ENCODE measurements at regions not wholly inside any gene's neighbourhood (a gene's known extent, or its start where the extent isn't known, plus 50 kb on each side); places are given as distances from the start of the nearest gene placed in this dataset.

DNA sequence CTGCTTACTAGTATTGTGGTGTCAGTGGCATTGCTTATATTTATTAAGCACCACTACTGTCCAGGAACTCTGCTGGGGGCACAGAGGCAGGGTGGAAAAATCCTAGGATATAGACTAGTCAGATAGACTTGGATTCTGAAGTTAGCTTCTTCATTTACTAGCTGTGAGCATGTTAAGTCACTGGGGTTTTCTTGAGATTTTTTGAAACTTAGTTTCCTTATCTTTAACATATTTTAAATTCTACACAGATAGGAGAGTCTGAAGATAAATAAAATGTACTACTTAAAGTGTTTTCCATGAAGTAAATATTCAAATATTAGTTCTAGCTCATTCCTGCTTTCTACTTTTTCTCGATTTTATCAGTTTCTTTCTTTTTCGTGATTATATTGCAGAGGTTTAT is 196.9 kb upstream of the GRID2 start:
- H3K36me3 ChIP-seq (ENCODE audit: control insufficient read depth in 4 of 4, insufficient read depth in 4 of 4, low read length in 4 of 4): no peaks in the 10 kb centered on the region

DNA sequence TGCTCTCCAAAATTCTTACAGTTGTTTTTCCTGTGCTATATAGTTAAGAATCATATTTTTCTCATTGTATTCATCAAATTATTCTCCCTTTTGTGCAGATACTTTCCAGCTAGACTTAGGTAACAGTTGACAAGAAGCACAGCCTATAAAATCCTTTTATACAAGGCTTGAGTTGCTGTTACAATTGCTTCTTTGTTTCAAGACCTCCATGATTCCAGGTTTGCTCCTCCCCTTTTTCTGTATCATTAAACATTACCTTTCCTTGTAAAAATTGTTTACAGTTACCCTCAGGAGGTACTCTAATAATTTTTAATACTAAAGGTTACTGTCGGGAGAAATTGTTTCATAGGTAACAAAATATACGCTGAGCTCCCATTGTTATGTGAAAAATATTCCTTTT is 192.3 kb upstream of the GRID2 start:
- TF ChIP-seq, protein P1, sequence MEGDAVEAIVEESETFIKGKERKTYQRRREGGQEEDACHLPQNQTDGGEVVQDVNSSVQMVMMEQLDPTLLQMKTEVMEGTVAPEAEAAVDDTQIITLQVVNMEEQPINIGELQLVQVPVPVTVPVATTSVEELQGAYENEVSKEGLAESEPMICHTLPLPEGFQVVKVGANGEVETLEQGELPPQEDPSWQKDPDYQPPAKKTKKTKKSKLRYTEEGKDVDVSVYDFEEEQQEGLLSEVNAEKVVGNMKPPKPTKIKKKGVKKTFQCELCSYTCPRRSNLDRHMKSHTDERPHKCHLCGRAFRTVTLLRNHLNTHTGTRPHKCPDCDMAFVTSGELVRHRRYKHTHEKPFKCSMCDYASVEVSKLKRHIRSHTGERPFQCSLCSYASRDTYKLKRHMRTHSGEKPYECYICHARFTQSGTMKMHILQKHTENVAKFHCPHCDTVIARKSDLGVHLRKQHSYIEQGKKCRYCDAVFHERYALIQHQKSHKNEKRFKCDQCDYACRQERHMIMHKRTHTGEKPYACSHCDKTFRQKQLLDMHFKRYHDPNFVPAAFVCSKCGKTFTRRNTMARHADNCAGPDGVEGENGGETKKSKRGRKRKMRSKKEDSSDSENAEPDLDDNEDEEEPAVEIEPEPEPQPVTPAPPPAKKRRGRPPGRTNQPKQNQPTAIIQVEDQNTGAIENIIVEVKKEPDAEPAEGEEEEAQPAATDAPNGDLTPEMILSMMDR (IDR thresholded peaks at IDR 0.05; ENCODE audit: control extremely low read depth, extremely low read depth): no peak
- Histone ChIP-seq H3K27me3 (ENCODE audit: control insufficient read depth in 3 of 3, insufficient read depth in 3 of 3, low read length in 2 of 3) (no peaks in the 10 kb centered on the region), H3K27ac (ENCODE audit: low read depth in 1 of 2, low read length in 1 of 2) (no peak overlapping the region), H3K9ac (ENCODE audit: insufficient read depth in 1 of 2, low read length in 2 of 2) (no peak overlapping the region), H3K9me3 (ENCODE audit: control insufficient read depth in 4 of 4, insufficient read depth in 3 of 4, low read length in 3 of 4) (no peaks in the 10 kb centered on the region), H3K4me1 (ENCODE audit: control insufficient read depth in 5 of 5, insufficient read depth in 5 of 5, low read length in 5 of 5) (no peaks in the 10 kb centered on the region), H3K36me3 (ENCODE audit: control insufficient read depth in 4 of 4, insufficient read depth in 4 of 4, low read length in 4 of 4) (no peaks in the 10 kb centered on the region), H3K4me3 (no peak overlapping the region)
- DNase-seq (no peak), ATAC-seq (ENCODE audit: insufficient read depth, low FRiP score) (no peak)
- 93 to 95% methylated on average over 2 of the region's 2 CpGs for WGBS, 2 donors

More for the DNA sequence above, 196.9 kb upstream of the GRID2 start:
- ATAC-seq (ENCODE audit: insufficient read depth, low FRiP score) (no peak), DNase-seq (no peak)
- no peaks in the 10 kb centered on the region for H3K9me3 ChIP-seq (ENCODE audit: control insufficient read depth in 4 of 4, insufficient read depth in 3 of 4, low read length in 3 of 4)
- no peak overlapping the region for H3K4me3 ChIP-seq
- TF ChIP-seq, protein P1 (IDR thresholded peaks at IDR 0.05; ENCODE audit: control extremely low read depth, extremely low read depth): no peak
- no peak overlapping the region for H3K27ac ChIP-seq (ENCODE audit: low read depth in 1 of 2, low read length in 1 of 2)
- H3K4me1 ChIP-seq (ENCODE audit: control insufficient read depth in 5 of 5, insufficient read depth in 5 of 5, low read length in 5 of 5): no peaks in the 10 kb centered on the region
- WGBS, 2 donors: 74 to 79% methylated on average over 2 of the region's 2 CpGs
- H3K9ac ChIP-seq (ENCODE audit: insufficient read depth in 1 of 2, low read length in 2 of 2): no peak overlapping the region
- H3K27me3 ChIP-seq (ENCODE audit: control insufficient read depth in 3 of 3, insufficient read depth in 3 of 3, low read length in 2 of 3): no peaks in the 10 kb centered on the region

DNA sequence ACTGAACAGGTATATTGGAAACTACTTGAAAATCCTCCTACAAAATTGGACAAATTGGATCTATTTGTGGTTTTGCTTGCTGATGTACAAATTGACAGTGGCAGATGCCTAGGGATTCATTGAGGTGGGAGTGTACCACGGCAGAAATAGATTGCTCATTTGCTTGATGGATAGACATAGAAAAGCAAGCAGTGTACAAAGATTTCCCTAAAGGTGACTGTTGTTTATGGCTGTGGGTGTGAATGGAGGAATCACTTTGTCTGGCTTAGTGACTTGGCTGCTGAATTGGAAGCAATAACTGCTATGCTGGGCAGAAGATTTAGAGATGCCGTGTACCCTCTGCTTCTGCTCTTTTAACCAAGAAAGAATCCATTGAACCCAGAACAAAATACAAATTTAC is 191.0 kb upstream of the GRID2 start:
- no peak for DNase-seq
- no peak overlapping the region for H3K27ac ChIP-seq (ENCODE audit: low read depth in 1 of 2, low read length in 1 of 2)
- no peaks in the 10 kb centered on the region for H3K36me3 ChIP-seq (ENCODE audit: control insufficient read depth in 4 of 4, insufficient read depth in 4 of 4, low read length in 4 of 4)
- H3K27me3 ChIP-seq (ENCODE audit: control insufficient read depth in 3 of 3, insufficient read depth in 3 of 3, low read length in 2 of 3): no peaks in the 10 kb centered on the region
- ATAC-seq (ENCODE audit: insufficient read depth, low FRiP score): no peak
- H3K4me3 ChIP-seq: no peak overlapping the region
- H3K9me3 ChIP-seq (ENCODE audit: control insufficient read depth in 4 of 4, insufficient read depth in 3 of 4, low read length in 3 of 4): no peaks in the 10 kb centered on the region
- no peaks in the 10 kb centered on the region for H3K4me1 ChIP-seq (ENCODE audit: control insufficient read depth in 5 of 5, insufficient read depth in 5 of 5, low read length in 5 of 5)
- WGBS, 2 donors: 79 to 81% methylated on average over 2 of the region's 2 CpGs
- H3K9ac ChIP-seq (ENCODE audit: insufficient read depth in 1 of 2, low read length in 2 of 2): no peak overlapping the region
- TF ChIP-seq, protein P1 (IDR thresholded peaks at IDR 0.05; ENCODE audit: control extremely low read depth, extremely low read depth): no peak

DNA sequence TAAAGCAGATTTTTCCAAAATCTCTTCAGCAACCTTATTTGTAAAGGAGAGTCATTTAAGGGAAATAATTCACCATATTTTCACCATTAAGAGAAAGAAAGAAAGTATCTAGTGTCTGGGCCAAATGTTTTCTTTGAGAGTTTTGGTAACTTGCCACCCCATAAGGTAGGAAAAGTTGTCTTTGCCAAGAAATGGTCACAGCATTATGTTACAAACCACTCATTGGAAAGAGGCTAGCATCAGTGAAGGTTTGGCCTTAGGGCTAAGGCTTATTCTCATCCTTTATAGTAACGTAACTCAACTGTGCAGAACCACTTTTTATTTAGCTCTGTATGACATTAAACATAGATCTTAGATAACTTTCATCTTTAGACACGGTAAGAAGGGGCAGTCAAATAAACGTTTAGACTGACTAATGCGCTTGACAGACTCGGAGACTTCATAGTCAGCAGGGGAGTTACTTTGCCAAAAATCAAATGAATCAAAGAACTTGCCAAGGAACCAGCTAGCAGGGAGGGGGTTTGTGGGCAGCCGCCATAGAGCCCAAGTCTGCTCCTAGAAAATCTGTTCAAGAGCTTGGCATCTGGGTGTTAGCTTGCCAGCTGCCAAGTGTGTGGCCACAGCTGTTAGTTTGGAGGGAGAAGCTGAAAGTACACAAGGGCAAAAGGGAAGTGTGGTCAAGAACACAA is 182.8 kb upstream of the GRID2 start:
- H3K27me3 ChIP-seq (ENCODE audit: control insufficient read depth in 3 of 3, insufficient read depth in 3 of 3, low read length in 2 of 3): no peaks in the 10 kb centered on the region
- H3K4me1 ChIP-seq (ENCODE audit: control insufficient read depth in 5 of 5, insufficient read depth in 5 of 5, low read length in 5 of 5): no peaks in the 10 kb centered on the region
- ATAC-seq (ENCODE audit: insufficient read depth, low FRiP score): no peak
- TF ChIP-seq, protein P1 (IDR thresholded peaks at IDR 0.05; ENCODE audit: control extremely low read depth, extremely low read depth): no peak
- no peak overlapping the region for H3K9ac ChIP-seq (ENCODE audit: insufficient read depth in 1 of 2, low read length in 2 of 2)
- DNase-seq: peak; percentile 13 to 17 (median 14)
- H3K9me3 ChIP-seq (ENCODE audit: control insufficient read depth in 4 of 4, insufficient read depth in 3 of 4, low read length in 3 of 4): no peaks in the 10 kb centered on the region
- H3K4me3 ChIP-seq: no peak overlapping the region
- H3K36me3 ChIP-seq (ENCODE audit: control insufficient read depth in 4 of 4, insufficient read depth in 4 of 4, low read length in 4 of 4): no peaks in the 10 kb centered on the region
- no peak overlapping the region for H3K27ac ChIP-seq (ENCODE audit: low read depth in 1 of 2, low read length in 1 of 2)
- WGBS, 2 donors: 53 to 68% methylated on average over 6 of the region's 6 CpGs
